ENCODE measurements at regions not wholly inside any gene's neighbourhood (a gene's known extent, or its start where the extent isn't known, plus 50 kb on each side); places are given as distances from the start of the nearest gene placed in this dataset.

DNA sequence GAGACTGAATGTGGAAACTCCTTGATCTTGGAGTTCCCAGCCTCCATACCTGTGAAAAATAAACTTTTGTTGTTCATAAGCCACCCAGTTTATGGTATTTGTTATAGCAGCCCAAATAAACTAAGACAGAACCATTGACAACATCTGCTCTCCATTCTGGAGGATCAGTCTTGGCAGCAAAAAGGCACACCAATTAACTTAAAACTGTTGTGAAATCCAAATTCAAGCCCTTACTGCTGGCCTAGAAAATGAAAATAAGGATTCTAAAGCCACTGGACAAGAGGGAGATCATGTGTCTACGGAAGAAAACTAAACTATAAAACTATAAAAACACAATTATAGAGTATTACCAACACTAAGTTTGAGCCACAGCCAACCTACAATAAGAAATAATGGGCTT lies 172.1 kb upstream of the RNPC3 start:
- Histone ChIP-seq H3K4me1 (no peaks in the 10 kb centered on the region), H3K27me3 (no peaks in the 10 kb centered on the region), H3K4me3 (no peak overlapping the region), H3K27ac (no peak overlapping the region), H3K36me3 (no peaks in the 10 kb centered on the region), H3K9me3 (no peaks in the 10 kb centered on the region)
- TF ChIP-seq, protein P1, sequence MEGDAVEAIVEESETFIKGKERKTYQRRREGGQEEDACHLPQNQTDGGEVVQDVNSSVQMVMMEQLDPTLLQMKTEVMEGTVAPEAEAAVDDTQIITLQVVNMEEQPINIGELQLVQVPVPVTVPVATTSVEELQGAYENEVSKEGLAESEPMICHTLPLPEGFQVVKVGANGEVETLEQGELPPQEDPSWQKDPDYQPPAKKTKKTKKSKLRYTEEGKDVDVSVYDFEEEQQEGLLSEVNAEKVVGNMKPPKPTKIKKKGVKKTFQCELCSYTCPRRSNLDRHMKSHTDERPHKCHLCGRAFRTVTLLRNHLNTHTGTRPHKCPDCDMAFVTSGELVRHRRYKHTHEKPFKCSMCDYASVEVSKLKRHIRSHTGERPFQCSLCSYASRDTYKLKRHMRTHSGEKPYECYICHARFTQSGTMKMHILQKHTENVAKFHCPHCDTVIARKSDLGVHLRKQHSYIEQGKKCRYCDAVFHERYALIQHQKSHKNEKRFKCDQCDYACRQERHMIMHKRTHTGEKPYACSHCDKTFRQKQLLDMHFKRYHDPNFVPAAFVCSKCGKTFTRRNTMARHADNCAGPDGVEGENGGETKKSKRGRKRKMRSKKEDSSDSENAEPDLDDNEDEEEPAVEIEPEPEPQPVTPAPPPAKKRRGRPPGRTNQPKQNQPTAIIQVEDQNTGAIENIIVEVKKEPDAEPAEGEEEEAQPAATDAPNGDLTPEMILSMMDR (IDR thresholded peaks at IDR 0.05) = no peak
- intact Hi-C loops (cut with DNase I) = no loop called here
- DNase-seq (no peak), ATAC-seq (no peak)

DNA sequence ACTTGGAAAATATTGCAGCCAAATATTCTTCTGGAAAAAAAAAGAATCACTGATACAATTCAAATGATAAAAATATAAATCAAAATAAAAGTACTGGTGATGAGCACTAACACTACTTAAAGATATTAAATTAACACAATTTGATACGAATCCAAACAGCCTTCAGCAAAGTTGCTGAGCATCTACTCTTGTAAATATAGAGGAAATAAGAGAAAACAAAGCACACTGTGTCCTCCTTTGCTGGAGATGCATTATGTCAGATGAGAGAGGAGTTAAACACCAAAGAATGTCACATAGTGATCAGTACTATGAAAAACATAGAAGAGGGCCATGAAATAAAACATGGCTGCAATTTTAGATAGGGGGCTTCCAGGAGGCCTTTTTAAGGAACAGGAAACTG lies 177.4 kb upstream of the RNPC3 start:
- H3K27me3 ChIP-seq = no peaks in the 10 kb centered on the region
- H3K36me3 ChIP-seq = no peaks in the 10 kb centered on the region
- no peaks in the 10 kb centered on the region for H3K4me1 ChIP-seq
- DNase-seq = no peak
- TF ChIP-seq, protein P1 (IDR thresholded peaks at IDR 0.05) = no peak
- H3K27ac ChIP-seq = no peak overlapping the region
- intact Hi-C loops (cut with DNase I) = no loop called here
- H3K4me3 ChIP-seq = no peak overlapping the region
- no peaks in the 10 kb centered on the region for H3K9me3 ChIP-seq
- ATAC-seq = no peak

DNA sequence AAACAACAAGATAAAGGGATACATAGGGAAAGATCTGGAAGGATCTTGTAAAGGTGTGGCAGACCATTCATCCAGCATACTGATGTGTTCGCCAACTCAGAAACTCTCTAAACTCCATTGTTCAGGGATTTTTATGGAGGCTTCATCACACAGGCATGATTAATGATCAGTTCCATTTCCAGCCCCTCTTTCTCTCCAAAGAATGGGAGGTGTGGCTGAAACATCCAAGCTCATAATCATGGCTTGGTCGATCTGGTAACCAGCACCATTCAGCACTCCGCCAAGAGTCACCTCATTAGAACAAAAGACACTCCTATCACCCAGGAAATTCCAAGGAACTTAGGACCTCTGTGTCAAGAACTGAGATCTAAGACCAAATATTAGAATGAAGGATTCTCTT lies 180.6 kb upstream of the RNPC3 start:
- Histone ChIP-seq H3K27ac (no peak overlapping the region), H3K4me3 (no peak overlapping the region), H3K4me1 (no peaks in the 10 kb centered on the region), H3K9me3 (no peaks in the 10 kb centered on the region), H3K36me3 (no peaks in the 10 kb centered on the region), H3K27me3 (no peaks in the 10 kb centered on the region)
- DNase-seq = no peak
- intact Hi-C loops (cut with DNase I) = no loop called here
- TF ChIP-seq, protein P1 (IDR thresholded peaks at IDR 0.05) = no peak
- no peak for ATAC-seq

DNA sequence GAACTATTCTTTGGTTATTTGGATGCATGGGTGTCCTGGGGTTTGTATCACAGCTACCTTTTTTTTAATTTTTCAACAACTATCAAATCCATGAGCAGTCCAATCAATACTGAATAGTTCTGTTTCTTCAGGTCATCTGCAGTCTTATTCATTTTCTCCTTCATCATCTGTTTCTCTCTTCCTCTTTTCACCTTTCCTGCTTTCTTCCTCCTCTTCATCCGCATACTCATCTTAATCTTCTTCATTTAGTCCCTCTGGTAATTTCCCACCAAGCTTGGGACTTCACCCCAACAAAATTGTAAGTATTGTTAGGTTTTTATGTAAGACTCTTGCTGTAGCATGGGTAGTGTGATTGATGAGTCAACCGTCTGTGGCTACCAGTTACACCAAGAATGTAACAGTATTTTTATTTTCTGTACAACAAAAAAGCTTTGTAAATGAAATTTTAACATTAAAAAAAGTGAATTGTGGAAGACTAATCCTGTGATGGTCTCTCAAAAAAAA lies 184.1 kb upstream of the RNPC3 start:
- TF ChIP-seq, protein P1 (IDR thresholded peaks at IDR 0.05) = no peak
- H3K4me3 ChIP-seq = no peak overlapping the region
- H3K27me3 ChIP-seq = no peaks in the 10 kb centered on the region
- H3K27ac ChIP-seq = no peak overlapping the region
- H3K9me3 ChIP-seq = no peaks in the 10 kb centered on the region
- H3K4me1 ChIP-seq = no peaks in the 10 kb centered on the region
- intact Hi-C loops (cut with DNase I) = no loop called here
- H3K36me3 ChIP-seq = no peaks in the 10 kb centered on the region
- ATAC-seq (no peak), DNase-seq (no peak)

DNA sequence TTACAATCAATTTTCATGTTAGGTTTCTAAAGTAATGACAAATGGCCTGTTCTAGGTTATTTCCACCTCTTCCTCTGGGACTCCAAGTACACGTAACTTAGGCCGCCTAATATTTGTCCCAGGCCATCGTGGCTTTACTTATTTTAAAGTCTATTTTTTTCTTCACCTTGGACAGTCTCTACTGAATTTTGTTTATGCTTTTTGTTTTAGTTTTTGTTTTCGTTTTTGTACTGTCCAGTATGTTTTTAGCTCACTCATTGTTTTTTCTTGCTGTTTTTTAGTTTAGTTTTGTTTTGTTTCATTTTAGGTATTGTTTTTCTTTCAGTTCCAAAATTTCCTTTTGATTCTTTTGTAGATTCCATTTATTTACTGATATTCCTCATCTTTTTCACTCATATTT lies 187.7 kb upstream of the RNPC3 start:
- no peaks in the 10 kb centered on the region for H3K4me1 ChIP-seq
- no peaks in the 10 kb centered on the region for H3K9me3 ChIP-seq
- ATAC-seq (no peak), DNase-seq (no peak)
- H3K36me3 ChIP-seq = no peaks in the 10 kb centered on the region
- intact Hi-C loops (cut with DNase I) = no loop called here
- H3K27me3 ChIP-seq = no peaks in the 10 kb centered on the region
- H3K27ac ChIP-seq = no peak overlapping the region
- TF ChIP-seq, protein P1 (IDR thresholded peaks at IDR 0.05) = no peak
- no peak overlapping the region for H3K4me3 ChIP-seq
